Heart left ventricle (tissue), 13 donors: ENCODE measurements at regions not wholly inside any gene's neighbourhood (a gene's known extent, or its start where the extent isn't known, plus 50 kb on each side); places are given as distances from the start of the nearest gene placed in this dataset.

Source experiments
- CTCF ChIP-seq, 12 donors: fragments of 200-600 bp; sonication (generic) in 4 of 12; IDR thresholded peaks; one replicate each; pipeline versions ENCODE4 v1.5.0 to v1.8.0; 2018 to 2022; ENCODE audit warnings: antibody characterized with exemption in 12 of 12, mild to moderate bottlenecking in 5 of 12
- POLR2A ChIP-seq, 2 donors: fragments of 450-650 bp; IDR thresholded peaks; one replicate each; pipeline ENCODE4 v1.6.1; 2017; ENCODE audit warnings: antibody characterized with exemption in 2 of 2, mild to moderate bottlenecking in 2 of 2, moderate library complexity in 2 of 2
- donor health status: ischemic (EF 13 %, LVEDD 7.1; RV severe dilation, severe dysfunction).
- donor health status: DM: no; HTN: yes; CAD: no.
- donor health status: DM: no; HTN: no; CAD: no.
- donor health status: ischemic (EF 25% LVEDD 6.9; RV normal size, moderate dysfunction).
- donor health status: ischemic (EF 25% LVEDD 5.7; RV mildly dilated, moderate dysfunction).
- donor health status: ischemic (EF 35%, LVEDD 5.7; RV mildly dilated, moderate dysfunction).
- donor health status: nonischemic (EF 11% LVEDD 7.7; RV severe dilation, severe dysfunction).
- donor health status: DM: yes; HTN: yes; CAD: no.
- donor health status: PGD.
- donor health status: ischemic (EF 29% LVEDD 5.4; RV normal size, mild dysfunction).
- donor health status: nonischemic (EF 23%, LVEDD 6.1; RV moderate dilation, normal function).

- TF ChIP-seq CTCF (IDR thresholded peaks at IDR 0.05) (no peak), POLR2A (IDR thresholded peaks at IDR 0.05) (no peak)
These were observed 243.1 kb upstream of the ECI2 start for GRCh38 chr6:4378319-4378996.
